NCI-H128 (cell line): ENCODE measurements at regions not wholly inside any gene's neighbourhood (a gene's known extent, or its start where the extent isn't known, plus 50 kb on each side); places are given as distances from the start of the nearest gene placed in this dataset.

Source experiments
- DNase-seq: peaks from one replicate; lab custom pipeline; 2025; ENCODE audit not compliant: unreplicated experiment; lab: John Stamatoyannopoulos, UW

GRCh38 chr16:6247150-6247549 lies 1085.5 kb upstream of the RBFOX1 start:
- DNase-seq, result no peak

GRCh38 chr16:6246266-6246665 lies 1086.4 kb upstream of the RBFOX1 start:
- no peak for DNase-seq

DNA sequence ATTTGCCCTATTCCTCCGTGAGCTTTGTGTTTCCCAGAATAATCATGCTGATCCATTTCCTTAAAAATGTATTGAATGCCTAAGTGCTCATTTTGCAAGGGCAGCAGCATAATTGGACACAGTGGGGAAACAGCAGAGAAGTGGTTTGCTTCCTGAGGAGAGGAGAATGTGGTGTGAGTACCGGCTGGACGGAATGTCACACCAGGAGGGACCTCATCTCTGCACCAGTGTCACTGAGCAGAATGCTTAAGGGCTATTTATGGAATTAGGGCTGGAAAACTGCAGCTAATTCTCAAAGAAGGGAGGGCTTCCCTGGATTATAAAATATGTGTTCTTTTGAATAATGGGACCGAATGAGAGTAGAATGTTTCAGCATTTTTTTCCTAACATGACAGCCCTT lies 1100.6 kb upstream of the RBFOX1 start:
- DNase-seq, result no peak

GRCh38 chr16:6231398-6231797 lies 1101.2 kb upstream of the RBFOX1 start:
- no peak for DNase-seq

- no peak for DNase-seq
Measured at GRCh38 chr16:6229186-6229585, 1103.5 kb upstream of the RBFOX1 start.

- no peak for DNase-seq
Measured at GRCh38 chr16:6218855-6219254, 1113.8 kb upstream of the RBFOX1 start.

GRCh38 chr16:6216836-6217235 lies 1115.8 kb upstream of the RBFOX1 start:
- no peak for DNase-seq

GRCh38 chr16:6211644-6212043 lies 1114.0 kb upstream of the EEF2KMT start:
- DNase-seq, result no peak

GRCh38 chr16:6209355-6209930 lies 1111.8 kb upstream of the EEF2KMT start:
- DNase-seq, result no peak

DNA sequence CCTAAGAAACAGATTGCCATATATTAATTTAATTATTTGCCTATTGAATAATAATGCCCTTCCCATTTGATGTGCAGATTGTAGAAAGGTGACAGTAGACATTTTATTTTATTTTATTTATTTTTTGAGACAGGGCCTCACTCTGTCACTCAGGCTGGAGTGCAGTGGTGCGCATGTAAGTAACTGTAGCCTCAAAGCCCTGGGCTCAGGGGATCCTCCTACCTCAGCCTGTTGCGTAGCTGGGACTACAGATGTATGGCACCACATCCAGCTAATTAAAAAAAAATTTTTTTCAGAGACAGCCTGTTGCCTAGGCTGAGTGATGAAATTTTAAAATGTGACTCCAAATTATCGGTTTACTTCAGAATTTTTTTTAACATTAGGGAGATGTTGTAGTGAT lies 1110.0 kb upstream of the EEF2KMT start:
- no peak for DNase-seq

- no peak for DNase-seq
Measured at GRCh38 chr16:6207124-6207523, 1109.5 kb upstream of the EEF2KMT start.

DNA sequence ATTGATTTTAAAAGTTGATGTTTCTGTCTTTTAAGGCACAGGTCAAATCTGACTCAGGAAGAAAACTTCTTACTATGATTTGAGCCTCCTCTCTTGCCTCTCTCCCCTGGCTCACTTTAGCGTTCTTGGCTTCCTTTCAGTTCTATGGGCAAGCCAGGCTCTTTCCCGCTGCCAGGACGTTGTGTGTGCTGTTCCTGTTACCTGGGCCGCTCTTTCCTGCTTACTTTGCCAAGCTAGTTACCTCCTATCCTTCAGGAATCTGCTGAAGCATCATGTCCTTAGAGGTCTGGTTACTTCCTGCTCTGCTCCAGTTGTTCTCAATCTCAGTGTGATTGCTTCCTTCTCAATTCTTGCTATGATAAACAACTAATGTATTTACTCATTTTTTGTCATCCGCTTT lies 1108.5 kb upstream of the EEF2KMT start:
- no peak for DNase-seq

- no peak for DNase-seq
Measured at GRCh38 chr16:6204945-6205344, 1107.3 kb upstream of the EEF2KMT start.

- no peak for DNase-seq
Measured at GRCh38 chr16:6200861-6201260, 1103.3 kb upstream of the EEF2KMT start.

- DNase-seq, result no peak
Measured at GRCh38 chr16:6200271-6200670, 1102.7 kb upstream of the EEF2KMT start.

- no peak for DNase-seq
Measured at GRCh38 chr16:6195966-6196365, 1098.4 kb upstream of the EEF2KMT start.

DNA sequence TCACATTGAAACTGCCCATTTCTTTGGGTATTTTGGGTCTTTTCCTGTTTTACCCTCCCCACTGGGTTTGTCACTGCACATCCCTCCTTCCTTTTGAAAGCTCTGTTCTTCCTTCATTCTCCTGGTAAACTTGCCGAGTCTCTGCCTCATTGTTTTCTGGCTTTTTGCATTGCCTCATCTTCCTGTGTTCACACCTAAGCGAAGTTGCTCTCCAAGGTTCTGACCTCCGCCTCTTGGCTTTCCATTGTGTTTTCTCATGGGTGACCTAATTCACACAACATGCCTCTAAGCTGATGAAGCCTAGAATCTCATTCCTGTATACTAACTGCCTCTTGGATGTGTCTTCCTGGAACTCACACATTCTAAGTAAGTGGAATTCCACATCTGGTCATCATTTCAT lies 1096.1 kb upstream of the EEF2KMT start:
- no peak for DNase-seq

DNA sequence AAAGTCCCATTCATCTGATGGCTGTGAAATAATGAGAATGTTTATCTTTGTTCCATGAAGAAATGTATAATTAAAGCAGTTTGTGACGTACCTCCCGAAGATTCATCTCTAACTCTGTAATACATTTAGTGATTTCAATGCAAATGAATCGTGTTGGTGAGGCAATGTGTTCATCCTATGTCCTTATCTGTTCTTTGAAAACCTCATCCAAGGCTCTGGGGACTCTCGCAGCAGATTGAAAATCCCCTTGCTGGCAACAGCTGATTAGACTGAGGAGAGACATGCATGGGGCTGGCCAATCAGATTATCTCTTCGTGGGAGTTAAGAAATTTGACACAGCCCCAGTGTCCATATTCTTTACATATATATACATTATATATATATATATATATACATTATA lies 1095.4 kb upstream of the EEF2KMT start:
- DNase-seq, result no peak

- DNase-seq, result no peak
Measured at GRCh38 chr16:6192532-6192931, 1094.9 kb upstream of the EEF2KMT start.

GRCh38 chr16:6190776-6191175 lies 1093.2 kb upstream of the EEF2KMT start:
- DNase-seq, result no peak

GRCh38 chr16:6189216-6189615 lies 1091.6 kb upstream of the EEF2KMT start:
- DNase-seq, result no peak

GRCh38 chr16:6177616-6178180 lies 1080.1 kb upstream of the EEF2KMT start:
- no peak for DNase-seq

GRCh38 chr16:6170022-6170421 lies 1072.4 kb upstream of the EEF2KMT start:
- DNase-seq, result no peak
